ENCODE measurements at regions not wholly inside any gene's neighbourhood (a gene's known extent, or its start where the extent isn't known, plus 50 kb on each side); places are given as distances from the start of the nearest gene placed in this dataset.

- DNase-seq, result no peak
- Histone ChIP-seq H3K27me3 (no peaks in the 10 kb centered on the region), H3K36me3 (replicated peaks in 1 of 2; ENCODE audit: insufficient read depth in 1 of 2, low read depth in 2 of 2) (no peaks in the 10 kb centered on the region), H3K9me3 (no peaks in the 10 kb centered on the region), H3K4me3 (no peak overlapping the region), H3K4me1 (no peaks in the 10 kb centered on the region), H3K27ac (no peak overlapping the region)
- ATAC-seq, result no peak
- intact Hi-C loops (cut with DNase I), result no loop called here
- no peak for TF ChIP-seq POLR2A (IDR thresholded peaks at IDR 0.05)
- TF ChIP-seq CTCF (IDR thresholded peaks at IDR 0.05), result no peak
- 59 to 65% methylated on average over 2 of the region's 2 CpGs for WGBS, 2 donors
Observed at GRCh38 chr12:84069198-84069597, 843.4 kb downstream of the SLC6A15 start.

GRCh38 chr12:84058136-84058535, 854.5 kb downstream of the SLC6A15 start:
- H3K9me3 ChIP-seq, result no peaks in the 10 kb centered on the region
- TF ChIP-seq POLR2A (IDR thresholded peaks at IDR 0.05) (no peak), CTCF (IDR thresholded peaks at IDR 0.05) (no peak)
- intact Hi-C loops (cut with DNase I), result no loop called here
- no peak for DNase-seq
- WGBS, 2 donors, result 42 to 49% methylated on average over 4 of the region's 4 CpGs
- ATAC-seq, result no peak
- no peak overlapping the region for H3K4me3 ChIP-seq
- no peaks in the 10 kb centered on the region for H3K4me1 ChIP-seq
- H3K27ac ChIP-seq, result no peak overlapping the region
- H3K36me3 ChIP-seq (replicated peaks in 1 of 2; ENCODE audit: insufficient read depth in 1 of 2, low read depth in 2 of 2), result no peaks in the 10 kb centered on the region
- no peaks in the 10 kb centered on the region for H3K27me3 ChIP-seq

GRCh38 chr12:84054811-84055210, 857.8 kb downstream of the SLC6A15 start:
- Histone ChIP-seq H3K27me3 (no peaks in the 10 kb centered on the region), H3K9me3 (no peaks in the 10 kb centered on the region), H3K4me1 (no peaks in the 10 kb centered on the region), H3K36me3 (replicated peaks in 1 of 2; ENCODE audit: insufficient read depth in 1 of 2, low read depth in 2 of 2) (no peaks in the 10 kb centered on the region), H3K27ac (no peak overlapping the region), H3K4me3 (no peak overlapping the region)
- DNase-seq (no peak), ATAC-seq (no peak)
- intact Hi-C loops (cut with DNase I), result no loop called here
- no peak for TF ChIP-seq POLR2A (IDR thresholded peaks at IDR 0.05)
- no peak for TF ChIP-seq CTCF (IDR thresholded peaks at IDR 0.05)
- 63 to 80% methylated on average over 2 of the region's 2 CpGs for WGBS, 2 donors

- TF ChIP-seq POLR2A (IDR thresholded peaks at IDR 0.05) (no peak), CTCF (IDR thresholded peaks at IDR 0.05) (no peak)
- H3K4me1 ChIP-seq, result no peaks in the 10 kb centered on the region
- H3K36me3 ChIP-seq (replicated peaks in 1 of 2; ENCODE audit: insufficient read depth in 1 of 2, low read depth in 2 of 2), result no peaks in the 10 kb centered on the region
- H3K4me3 ChIP-seq, result no peak overlapping the region
- H3K27ac ChIP-seq, result no peak overlapping the region
- DNase-seq (no peak), ATAC-seq (no peak)
- intact Hi-C loops (cut with DNase I), result no loop called here
- 75 to 83% methylated on average over 1 of the region's 1 CpG for WGBS, 2 donors
- no peaks in the 10 kb centered on the region for H3K27me3 ChIP-seq
- no peaks in the 10 kb centered on the region for H3K9me3 ChIP-seq
Observed at GRCh38 chr12:84047881-84048280, 864.7 kb downstream of the SLC6A15 start.

- TF ChIP-seq POLR2A (IDR thresholded peaks at IDR 0.05) (no peak), CTCF (IDR thresholded peaks at IDR 0.05) (no peak)
- H3K36me3 ChIP-seq (replicated peaks in 1 of 2; ENCODE audit: insufficient read depth in 1 of 2, low read depth in 2 of 2), result no peaks in the 10 kb centered on the region
- H3K27ac ChIP-seq, result no peak overlapping the region
- H3K4me3 ChIP-seq, result no peak overlapping the region
- no peaks in the 10 kb centered on the region for H3K4me1 ChIP-seq
- WGBS, 2 donors, result 90 to 92% methylated on average over 2 of the region's 2 CpGs
- no peaks in the 10 kb centered on the region for H3K27me3 ChIP-seq
- H3K9me3 ChIP-seq, result no peaks in the 10 kb centered on the region
- DNase-seq (no peak), ATAC-seq (no peak)
- intact Hi-C loops (cut with DNase I), result no loop called here
Observed at GRCh38 chr12:84046859-84047258, 865.7 kb downstream of the SLC6A15 start.
